Transverse colon (tissue), 4 donors: ENCODE measurements at regions not wholly inside any gene's neighbourhood (a gene's known extent, or its start where the extent isn't known, plus 50 kb on each side); places are given as distances from the start of the nearest gene placed in this dataset.

Experiments
- CTCF ChIP-seq, 5 experiments: fragments of 200-600 bp in 3 of 5; fragments of 450-650 bp in 2 of 5; sonication (generic) in 3 of 5; IDR thresholded peaks; 1 replicate in 2 of 5; 2 replicates in 3 of 5; pipeline ENCODE4 v1.5.1; 2016 to 2017; ENCODE audit warnings: antibody characterized with exemption in 5 of 5, inconsistent platforms in 3 of 5, mild to moderate bottlenecking in 2 of 5, moderate library complexity in 1 of 5
- POLR2A ChIP-seq: fragments of 450-650 bp; IDR thresholded peaks from one replicate; pipeline ENCODE4 v1.6.1; 2016; ENCODE audit warnings: antibody characterized with exemption, mild to moderate bottlenecking, moderate library complexity
- POLR2AphosphoS5 ChIP-seq, 3 donors: sonication (generic); formaldehyde crosslinking; IDR thresholded peaks; one replicate each; pipeline ENCODE4 v1.6.1; 2016; ENCODE audit warnings: antibody characterized with exemption in 3 of 3

GRCh38 chr1:29931477-29932175 lies 695.3 kb downstream of the PTPRU start:
- no peak for TF ChIP-seq CTCF (IDR thresholded peaks at IDR 0.05)
- no peak for TF ChIP-seq POLR2AphosphoS5 (IDR thresholded peaks at IDR 0.05)
- TF ChIP-seq POLR2A, result no peak
